Activated CD8-positive, alpha-beta memory T cell treated with anti-CD3 and anti-CD28 coated beads for 24 hours (primary cell): ENCODE measurements at regions not wholly inside any gene's neighbourhood (a gene's known extent, or its start where the extent isn't known, plus 50 kb on each side); places are given as distances from the start of the nearest gene placed in this dataset.
"Not testable (repeated sequence)": the region's sequence is repeated elsewhere in the genome, so short reads cannot be mapped to it uniquely, and the experiment has no call there.

Source experiments
- DNase-seq: peaks from one replicate; pipeline ENCODE4 v3.0.0-alpha.2; 2020

DNA sequence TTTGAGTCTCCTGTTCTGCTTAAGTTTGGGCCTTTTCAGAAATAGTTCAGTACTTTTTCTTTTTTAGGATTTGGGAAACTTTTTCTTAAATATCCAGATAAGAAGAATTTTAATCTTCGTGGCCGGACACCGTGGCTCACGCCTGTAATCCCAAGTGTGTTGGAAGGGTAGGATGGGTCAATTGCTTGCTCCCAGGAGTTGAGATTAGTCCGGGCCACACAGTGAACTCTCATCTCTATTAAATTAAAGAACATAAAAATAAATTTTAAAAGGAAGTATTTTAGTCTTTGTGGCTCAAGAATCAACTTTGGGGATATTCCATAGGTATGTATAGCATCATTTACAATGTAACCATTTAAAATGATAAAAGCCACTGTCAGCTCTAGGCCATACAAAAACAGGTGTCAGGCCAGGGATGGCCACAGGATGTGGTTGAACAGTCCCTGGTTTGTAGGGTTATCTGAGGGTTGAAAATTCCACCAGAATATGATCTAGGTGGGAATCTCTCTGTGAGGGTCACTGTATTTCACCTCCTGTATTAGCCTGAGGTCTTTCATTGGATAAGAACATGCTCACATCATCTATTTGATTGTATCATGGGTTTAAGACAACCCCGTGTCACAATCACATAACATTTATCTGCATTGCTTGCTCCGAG is 115.6 kb downstream of the GGTLC2 start:
- DNase-seq, result no peak

- DNase-seq, result no peak
These were observed 117.2 kb downstream of the GGTLC2 start for GRCh38 chr22:22761606-22761962.

- DNase-seq, result peak; percentile 40
These were observed 117.8 kb downstream of the GGTLC2 start for GRCh38 chr22:22761963-22762772.

GRCh38 chr22:22763512-22763911 is 119.1 kb downstream of the GGTLC2 start:
- no peak for DNase-seq

GRCh38 chr22:22764085-22764484 is 119.7 kb downstream of the GGTLC2 start:
- DNase-seq, result no peak

GRCh38 chr22:22767876-22768602 is 119.6 kb upstream of the IGLL5 start:
- DNase-seq, result no peak

GRCh38 chr22:22768885-22769284 is 118.7 kb upstream of the IGLL5 start:
- DNase-seq, result no peak

DNA sequence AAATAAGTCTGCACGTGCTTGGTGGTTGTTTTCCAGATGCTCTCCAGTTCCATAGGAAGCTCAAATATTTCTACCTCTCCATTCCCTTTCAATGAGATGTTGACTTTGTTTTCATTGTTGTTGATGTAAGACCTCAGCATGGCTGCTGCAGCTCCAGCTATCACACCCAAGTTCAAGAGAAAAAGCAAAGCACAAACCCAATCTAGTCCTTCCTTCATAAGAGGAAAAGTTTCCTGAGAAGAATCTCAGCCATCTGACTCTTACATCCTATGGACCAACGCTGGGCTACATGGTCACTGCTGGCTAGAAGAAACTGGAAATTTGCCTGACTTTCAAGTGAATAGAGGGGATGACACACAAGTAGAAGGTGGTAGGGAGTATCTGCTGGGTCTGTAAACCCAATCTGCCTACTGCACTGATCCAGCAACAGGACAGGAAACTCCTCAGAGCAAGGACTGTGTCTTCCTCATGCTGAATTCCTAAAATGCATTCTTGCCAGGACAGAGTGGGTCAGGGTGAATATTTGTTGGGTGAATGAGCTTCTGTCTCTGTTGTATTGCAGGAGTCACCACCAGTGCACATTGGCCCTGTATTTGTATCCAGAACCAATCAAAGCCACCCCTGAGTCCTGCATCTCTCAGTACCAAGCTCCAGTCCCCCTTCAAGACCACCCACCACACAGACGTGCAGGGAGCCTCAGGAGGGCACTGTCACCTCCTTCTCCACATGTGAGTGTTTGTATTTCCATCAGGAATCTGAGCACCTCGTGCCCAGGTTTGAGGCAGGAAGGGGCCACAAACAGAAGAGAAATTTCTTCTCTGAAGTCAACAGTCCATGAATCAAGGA is 118.0 kb upstream of the IGLL5 start:
- DNase-seq, result peak; percentile 37

DNA sequence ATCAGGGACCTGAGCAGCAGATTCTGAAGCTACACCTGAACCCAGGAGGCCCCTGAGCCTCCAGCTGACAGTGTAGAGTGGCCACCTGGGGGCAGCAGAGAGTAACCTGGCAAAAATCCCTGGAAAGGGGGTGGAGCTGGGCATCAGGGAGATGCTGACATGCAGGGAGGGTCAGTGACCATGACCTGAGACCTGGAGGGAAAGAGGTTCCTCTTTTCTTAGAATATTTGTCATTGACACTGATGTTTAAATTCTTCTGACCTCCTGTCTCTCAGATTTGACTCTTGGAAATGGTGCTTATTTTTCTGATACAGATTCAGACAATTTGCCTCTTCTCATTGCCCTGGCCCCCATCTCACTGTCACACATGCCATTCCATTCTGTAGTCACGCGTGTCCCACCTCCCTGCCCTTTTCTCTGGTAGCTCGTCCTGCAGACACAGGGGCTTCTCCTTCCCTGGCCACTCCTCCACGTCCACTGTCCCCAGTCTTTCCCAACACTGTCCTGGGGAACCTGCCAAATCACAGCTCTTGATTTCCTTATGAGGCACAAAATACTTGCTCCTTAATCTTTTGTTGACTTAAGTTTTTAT is 117.2 kb upstream of the IGLL5 start:
- DNase-seq, result peak; percentile 80

DNA sequence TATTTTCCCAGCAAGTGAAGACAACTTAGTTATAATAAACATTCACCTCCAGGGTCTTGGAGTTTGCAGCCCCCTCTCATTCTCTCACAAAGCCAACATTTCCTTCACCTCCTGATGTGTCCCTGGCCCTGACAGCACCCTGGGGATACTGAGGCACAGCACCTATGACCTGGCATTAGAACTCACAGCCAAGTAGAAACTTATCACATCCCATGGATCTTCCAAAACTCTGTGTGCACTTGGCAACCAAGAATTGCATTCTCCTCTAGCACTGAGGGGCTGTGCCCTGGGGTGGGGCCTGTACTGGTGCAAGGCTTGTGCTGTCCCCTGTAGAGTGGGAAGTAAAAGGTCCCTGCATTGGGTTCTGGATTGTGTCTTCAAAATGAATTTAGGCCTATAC is 116.7 kb upstream of the IGLL5 start:
- DNase-seq, result no peak

DNA sequence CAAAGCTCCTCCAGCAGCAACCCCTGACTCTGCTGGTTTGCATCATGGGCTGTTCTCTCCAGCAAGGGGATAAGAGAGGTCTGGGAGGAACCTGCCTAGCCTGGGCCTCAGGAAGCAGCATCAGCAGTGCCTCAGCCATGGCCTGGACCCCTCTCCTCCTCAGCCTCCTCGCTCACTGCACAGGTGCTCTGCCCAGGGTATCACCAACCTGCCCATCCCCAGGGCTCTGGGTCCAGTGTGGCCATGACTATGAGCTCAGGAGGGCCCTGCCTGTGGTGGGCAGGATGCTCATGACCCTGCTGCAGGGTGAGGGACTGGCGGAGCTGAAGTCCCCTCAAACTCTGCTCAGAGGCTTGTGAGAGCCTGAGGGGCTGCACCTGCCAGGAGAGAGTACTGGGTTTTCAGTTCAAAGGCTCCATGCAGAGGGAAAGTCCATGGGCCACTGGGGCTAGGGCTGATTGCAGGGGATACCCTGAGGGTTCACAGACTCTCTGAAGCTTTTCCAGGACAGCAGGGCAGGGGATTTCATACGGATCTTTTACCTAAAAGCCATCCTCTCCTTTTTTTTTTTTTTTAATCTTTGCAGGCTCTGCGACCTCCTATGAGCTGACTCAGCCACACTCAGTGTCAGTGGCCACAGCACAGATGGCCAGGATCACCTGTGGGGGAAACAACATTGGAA is 115.8 kb upstream of the IGLL5 start:
- DNase-seq, result peak; percentile 47

- no peak for DNase-seq
These were observed 115.2 kb upstream of the IGLL5 start for GRCh38 chr22:22772396-22772795.

DNA sequence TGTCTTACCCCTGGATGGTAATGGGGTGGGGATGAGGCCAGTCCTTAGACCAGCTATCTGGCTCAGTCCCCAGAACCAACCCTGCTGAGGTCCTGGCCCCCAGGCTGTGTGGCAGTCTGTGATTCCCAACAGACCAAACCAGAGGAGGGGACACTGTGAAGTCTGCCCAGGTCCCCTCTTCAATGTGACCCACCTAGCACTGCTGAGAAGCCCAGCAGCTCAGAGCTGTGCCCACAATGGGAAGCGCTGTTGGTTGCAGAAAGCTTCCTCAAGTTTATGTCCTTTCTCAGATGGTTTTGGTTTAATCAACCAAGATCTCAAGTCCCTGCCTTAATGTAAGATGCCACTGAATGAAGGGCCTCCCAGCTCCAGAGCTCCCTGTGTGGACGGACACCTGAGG is 114.7 kb upstream of the IGLL5 start:
- no peak for DNase-seq

- DNase-seq, result no peak
These were observed 114.2 kb upstream of the IGLL5 start for GRCh38 chr22:22773427-22773826.

DNA sequence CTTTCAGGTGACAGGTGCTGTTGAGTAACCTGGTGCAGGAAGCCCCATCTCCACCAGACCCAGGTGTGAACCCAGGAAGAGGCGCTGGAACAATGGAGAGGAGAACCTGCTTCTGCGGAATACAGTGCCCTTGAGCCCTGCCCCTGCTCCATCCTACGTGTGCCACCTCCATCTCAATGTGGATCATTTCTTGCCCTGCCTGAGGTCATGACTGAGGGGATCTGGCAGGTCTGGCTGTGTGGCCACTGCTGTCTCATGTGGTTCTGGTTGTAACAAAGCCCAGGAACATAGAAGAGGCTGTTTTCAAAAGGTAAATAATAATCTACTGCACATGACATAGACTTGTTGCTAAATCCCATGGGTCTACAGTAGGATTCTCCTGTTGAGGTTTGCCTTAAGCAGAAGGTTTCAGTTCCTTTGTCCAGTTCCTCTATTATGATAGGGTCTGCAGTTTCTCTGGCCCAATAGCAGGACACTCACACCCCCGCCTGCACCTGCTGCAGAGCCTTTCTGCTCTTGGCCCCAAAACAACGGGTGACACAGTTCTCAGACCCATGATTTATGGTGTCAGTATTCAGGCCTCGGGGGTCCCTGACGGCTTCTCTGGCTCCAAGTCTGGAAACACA is 113.5 kb upstream of the IGLL5 start:
- DNase-seq, result no peak

DNA sequence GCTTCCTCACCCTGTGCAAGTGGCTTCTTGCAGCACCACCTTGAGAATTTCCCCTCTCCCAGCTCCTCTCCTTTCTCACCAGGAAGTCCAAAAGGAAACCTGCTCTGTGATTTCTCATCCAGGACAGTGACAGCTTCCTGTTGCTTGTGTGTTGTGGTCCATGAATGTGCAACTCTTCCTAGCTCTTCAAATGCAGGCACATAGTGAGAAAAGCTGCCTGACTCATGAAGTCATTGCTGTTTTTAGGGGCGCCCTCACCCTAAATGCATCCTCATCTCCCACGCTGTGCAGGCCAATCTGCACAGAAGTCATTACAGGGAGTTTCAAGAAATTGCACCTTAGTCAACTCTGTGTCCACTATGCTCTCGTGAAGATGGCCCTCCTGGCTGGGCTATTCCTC is 112.9 kb upstream of the IGLL5 start:
- DNase-seq, result not testable (repeated sequence)

GRCh38 chr22:22776121-22776520 is 111.5 kb upstream of the IGLL5 start:
- no peak for DNase-seq

GRCh38 chr22:22779213-22779612 is 108.4 kb upstream of the IGLL5 start:
- DNase-seq, result no peak

DNA sequence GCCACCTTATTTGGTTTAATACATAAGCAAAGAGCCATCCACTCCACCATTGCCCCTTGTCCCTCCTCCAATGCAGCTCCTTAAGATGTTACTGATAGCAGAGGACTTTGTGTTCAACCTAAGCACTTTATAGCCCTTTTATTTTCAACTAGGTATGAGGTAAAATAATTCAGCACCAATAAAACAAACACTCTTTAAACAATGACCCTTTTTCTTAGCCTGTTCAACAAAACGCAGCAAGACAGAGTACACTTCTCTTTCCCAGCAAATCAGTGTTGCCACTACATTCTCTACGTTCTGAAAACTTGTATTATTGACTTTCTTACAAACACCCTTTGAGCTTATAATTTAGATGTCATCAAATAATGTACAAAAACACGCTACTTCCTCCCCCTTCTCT is 104.0 kb upstream of the IGLL5 start:
- DNase-seq, result no peak

GRCh38 chr22:22784249-22785039 is 103.2 kb upstream of the IGLL5 start:
- no peak for DNase-seq
